Panc1 (cell line): ENCODE measurements at regions not wholly inside any gene's neighbourhood (a gene's known extent, or its start where the extent isn't known, plus 50 kb on each side); places are given as distances from the start of the nearest gene placed in this dataset.

Source experiments
- POLR2AphosphoS5 ChIP-seq: IDR thresholded peaks from 2 replicates; pipeline ENCODE4 v1.6.1; 2012; ENCODE audit warnings: mild to moderate bottlenecking, low read depth, low read length, moderate library complexity
- SIN3A ChIP-seq: IDR thresholded peaks from 2 replicates; pipeline ENCODE4 v1.6.1; 2012; ENCODE audit warnings: low read depth, mild to moderate bottlenecking, low read length, moderate library complexity, borderline replicate concordance; ENCODE audit not compliant: insufficient read depth
- TCF7L2 ChIP-seq: IDR thresholded peaks from 2 replicates; pipeline ENCODE4 v1.6.1; 2011; ENCODE audit warnings: mild to moderate bottlenecking, low read depth, low read length, inconsistent platforms
- TF ChIP-seq, protein P1 (sequence below): fragments of 450-650 bp; IDR thresholded peaks from 2 replicates; pipeline ENCODE4 v1.5.1; 2017; ENCODE audit warnings: mild to moderate bottlenecking
- TF ChIP-seq, protein P2 (sequence below), 2 experiments: IDR thresholded peaks; 2 replicates each; pipeline ENCODE4 v1.6.1; 2011 to 2012; ENCODE audit warnings: low read depth in 2 of 2, control low read depth in 1 of 2, low read length in 1 of 2, mild to moderate bottlenecking in 1 of 2, moderate library complexity in 1 of 2; ENCODE audit not compliant: insufficient read depth in 1 of 2

DNA sequence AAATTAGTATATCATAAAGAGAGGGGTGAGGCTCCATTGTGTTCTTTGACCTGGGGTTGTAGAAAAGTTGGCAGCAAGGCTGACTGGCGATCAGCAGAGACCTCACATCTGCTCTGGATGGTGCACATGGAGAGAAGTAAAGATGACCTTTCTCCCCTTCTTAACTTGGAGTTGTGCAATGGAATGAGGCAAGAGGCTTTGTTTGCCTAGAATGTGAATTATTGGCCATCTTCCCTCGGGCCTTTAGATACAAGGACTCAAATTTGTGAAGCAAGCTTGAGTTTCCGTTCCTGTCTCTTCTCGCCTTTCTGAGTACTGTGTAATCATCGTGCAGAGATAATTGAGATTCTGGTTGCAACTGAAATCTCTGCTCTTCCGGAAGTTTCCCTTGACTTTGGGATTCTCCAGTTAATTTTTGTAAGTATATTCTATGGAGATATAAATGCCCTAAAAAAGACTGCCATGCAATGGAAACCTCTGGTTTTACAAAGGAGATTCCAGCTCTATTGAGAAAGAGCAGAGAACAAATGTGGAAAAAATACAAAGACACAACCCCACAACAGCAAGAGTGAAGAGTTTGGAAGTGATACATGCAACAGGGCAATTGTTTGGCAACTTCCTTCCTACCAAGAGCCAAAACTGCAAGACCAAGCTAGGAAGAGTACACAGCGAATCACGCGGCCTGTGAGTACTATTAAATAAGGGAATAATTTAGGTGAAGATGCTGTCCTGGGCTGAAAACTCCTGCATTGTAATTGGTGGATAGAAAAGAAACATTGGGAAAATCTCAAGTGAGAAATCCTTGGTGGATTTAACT lies 542.3 kb upstream of the NRP1 start:
- TF ChIP-seq, protein P1, sequence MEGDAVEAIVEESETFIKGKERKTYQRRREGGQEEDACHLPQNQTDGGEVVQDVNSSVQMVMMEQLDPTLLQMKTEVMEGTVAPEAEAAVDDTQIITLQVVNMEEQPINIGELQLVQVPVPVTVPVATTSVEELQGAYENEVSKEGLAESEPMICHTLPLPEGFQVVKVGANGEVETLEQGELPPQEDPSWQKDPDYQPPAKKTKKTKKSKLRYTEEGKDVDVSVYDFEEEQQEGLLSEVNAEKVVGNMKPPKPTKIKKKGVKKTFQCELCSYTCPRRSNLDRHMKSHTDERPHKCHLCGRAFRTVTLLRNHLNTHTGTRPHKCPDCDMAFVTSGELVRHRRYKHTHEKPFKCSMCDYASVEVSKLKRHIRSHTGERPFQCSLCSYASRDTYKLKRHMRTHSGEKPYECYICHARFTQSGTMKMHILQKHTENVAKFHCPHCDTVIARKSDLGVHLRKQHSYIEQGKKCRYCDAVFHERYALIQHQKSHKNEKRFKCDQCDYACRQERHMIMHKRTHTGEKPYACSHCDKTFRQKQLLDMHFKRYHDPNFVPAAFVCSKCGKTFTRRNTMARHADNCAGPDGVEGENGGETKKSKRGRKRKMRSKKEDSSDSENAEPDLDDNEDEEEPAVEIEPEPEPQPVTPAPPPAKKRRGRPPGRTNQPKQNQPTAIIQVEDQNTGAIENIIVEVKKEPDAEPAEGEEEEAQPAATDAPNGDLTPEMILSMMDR, result no peak
- TF ChIP-seq POLR2AphosphoS5, result no peak
- TF ChIP-seq, protein P2, sequence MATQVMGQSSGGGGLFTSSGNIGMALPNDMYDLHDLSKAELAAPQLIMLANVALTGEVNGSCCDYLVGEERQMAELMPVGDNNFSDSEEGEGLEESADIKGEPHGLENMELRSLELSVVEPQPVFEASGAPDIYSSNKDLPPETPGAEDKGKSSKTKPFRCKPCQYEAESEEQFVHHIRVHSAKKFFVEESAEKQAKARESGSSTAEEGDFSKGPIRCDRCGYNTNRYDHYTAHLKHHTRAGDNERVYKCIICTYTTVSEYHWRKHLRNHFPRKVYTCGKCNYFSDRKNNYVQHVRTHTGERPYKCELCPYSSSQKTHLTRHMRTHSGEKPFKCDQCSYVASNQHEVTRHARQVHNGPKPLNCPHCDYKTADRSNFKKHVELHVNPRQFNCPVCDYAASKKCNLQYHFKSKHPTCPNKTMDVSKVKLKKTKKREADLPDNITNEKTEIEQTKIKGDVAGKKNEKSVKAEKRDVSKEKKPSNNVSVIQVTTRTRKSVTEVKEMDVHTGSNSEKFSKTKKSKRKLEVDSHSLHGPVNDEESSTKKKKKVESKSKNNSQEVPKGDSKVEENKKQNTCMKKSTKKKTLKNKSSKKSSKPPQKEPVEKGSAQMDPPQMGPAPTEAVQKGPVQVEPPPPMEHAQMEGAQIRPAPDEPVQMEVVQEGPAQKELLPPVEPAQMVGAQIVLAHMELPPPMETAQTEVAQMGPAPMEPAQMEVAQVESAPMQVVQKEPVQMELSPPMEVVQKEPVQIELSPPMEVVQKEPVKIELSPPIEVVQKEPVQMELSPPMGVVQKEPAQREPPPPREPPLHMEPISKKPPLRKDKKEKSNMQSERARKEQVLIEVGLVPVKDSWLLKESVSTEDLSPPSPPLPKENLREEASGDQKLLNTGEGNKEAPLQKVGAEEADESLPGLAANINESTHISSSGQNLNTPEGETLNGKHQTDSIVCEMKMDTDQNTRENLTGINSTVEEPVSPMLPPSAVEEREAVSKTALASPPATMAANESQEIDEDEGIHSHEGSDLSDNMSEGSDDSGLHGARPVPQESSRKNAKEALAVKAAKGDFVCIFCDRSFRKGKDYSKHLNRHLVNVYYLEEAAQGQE (IDR thresholded peaks at IDR 0.05; ENCODE audit: insufficient read depth in 1 of 2, low read depth in 2 of 2, low read length in 1 of 2), result no peak
- no peak for TF ChIP-seq SIN3A
- TF ChIP-seq TCF7L2, result no peak
